ENCODE measurements at regions not wholly inside any gene's neighbourhood (a gene's known extent, or its start where the extent isn't known, plus 50 kb on each side); places are given as distances from the start of the nearest gene placed in this dataset.

GRCh38 chr1:58981392-58981791, 197.5 kb upstream of the JUN start:
- no peak for DNase-seq (ENCODE audit: extremely low spot score, unreplicated experiment)
- H3K4me1 Mint-ChIP-seq (ENCODE audit: unreplicated experiment), result peaks cover 25% of the 10 kb centered on the region

GRCh38 chr1:58982259-58982998, 198.6 kb upstream of the JUN start:
- Mint-ChIP-seq H3K4me3 (ENCODE audit: unreplicated experiment) (no peak overlapping the region), H3K4me1 (ENCODE audit: unreplicated experiment) (peaks cover 25% of the 10 kb centered on the region), H3K27me3 (ENCODE audit: unreplicated experiment) (peaks cover 2% of the 10 kb centered on the region), H3K9me3 (ENCODE audit: unreplicated experiment) (no peaks in the 10 kb centered on the region), H3K36me3 (ENCODE audit: unreplicated experiment) (no peaks in the 10 kb centered on the region), H3K27ac (ENCODE audit: unreplicated experiment) (no peak overlapping the region)
- DNase-seq (ENCODE audit: extremely low spot score, unreplicated experiment), result no peak
- TF ChIP-seq CTCF (IDR thresholded peaks at IDR 0.05), result no peak

More at GRCh38 chr1:58981392-58981791, 197.5 kb upstream of the JUN start:
- no peak for TF ChIP-seq CTCF (IDR thresholded peaks at IDR 0.05)
- H3K36me3 Mint-ChIP-seq (ENCODE audit: unreplicated experiment), result no peaks in the 10 kb centered on the region
- no peak overlapping the region for H3K27ac Mint-ChIP-seq (ENCODE audit: unreplicated experiment)
- no peaks in the 10 kb centered on the region for H3K9me3 Mint-ChIP-seq (ENCODE audit: unreplicated experiment)
- H3K27me3 Mint-ChIP-seq (ENCODE audit: unreplicated experiment), result peaks cover 2% of the 10 kb centered on the region
- H3K4me3 Mint-ChIP-seq (ENCODE audit: unreplicated experiment), result no peak overlapping the region

GRCh38 chr1:58983162-58983561, 199.3 kb upstream of the JUN start:
- TF ChIP-seq CTCF (IDR thresholded peaks at IDR 0.05), result no peak
- Mint-ChIP-seq H3K4me1 (ENCODE audit: unreplicated experiment) (peaks cover 25% of the 10 kb centered on the region), H3K4me3 (ENCODE audit: unreplicated experiment) (no peak overlapping the region), H3K27ac (ENCODE audit: unreplicated experiment) (no peak overlapping the region), H3K9me3 (ENCODE audit: unreplicated experiment) (no peaks in the 10 kb centered on the region), H3K36me3 (ENCODE audit: unreplicated experiment) (no peaks in the 10 kb centered on the region), H3K27me3 (ENCODE audit: unreplicated experiment) (peaks cover 2% of the 10 kb centered on the region)
- DNase-seq (ENCODE audit: extremely low spot score, unreplicated experiment), result no peak

GRCh38 chr1:58983633-58984245, 199.9 kb upstream of the JUN start:
- TF ChIP-seq CTCF (IDR thresholded peaks at IDR 0.05), result no peak
- Mint-ChIP-seq H3K4me3 (ENCODE audit: unreplicated experiment) (no peak overlapping the region), H3K27me3 (ENCODE audit: unreplicated experiment) (peaks cover 2% of the 10 kb centered on the region), H3K9me3 (ENCODE audit: unreplicated experiment) (no peaks in the 10 kb centered on the region), H3K27ac (ENCODE audit: unreplicated experiment) (no peak overlapping the region), H3K4me1 (ENCODE audit: unreplicated experiment) (peaks cover 25% of the 10 kb centered on the region), H3K36me3 (ENCODE audit: unreplicated experiment) (no peaks in the 10 kb centered on the region)
- DNase-seq (ENCODE audit: extremely low spot score, unreplicated experiment), result no peak

- Mint-ChIP-seq H3K27me3 (ENCODE audit: unreplicated experiment) (peaks cover 4% of the 10 kb centered on the region), H3K4me3 (ENCODE audit: unreplicated experiment) (no peak overlapping the region), H3K36me3 (ENCODE audit: unreplicated experiment) (no peaks in the 10 kb centered on the region), H3K9me3 (ENCODE audit: unreplicated experiment) (no peaks in the 10 kb centered on the region), H3K4me1 (ENCODE audit: unreplicated experiment) (peaks cover 18% of the 10 kb centered on the region), H3K27ac (ENCODE audit: unreplicated experiment) (no peak overlapping the region)
- DNase-seq (ENCODE audit: extremely low spot score, unreplicated experiment), result no peak
- TF ChIP-seq CTCF (IDR thresholded peaks at IDR 0.05), result no peak
Observed at GRCh38 chr1:58986996-58987767, 203.3 kb upstream of the JUN start.

Data from osteocyte (in vitro differentiated cells).